AG09309 (cell line): ENCODE measurements at regions not wholly inside any gene's neighbourhood (a gene's known extent, or its start where the extent isn't known, plus 50 kb on each side); places are given as distances from the start of the nearest gene placed in this dataset.

Source experiments
- DNase-seq: peaks from one replicate; pipeline ENCODE4 v3.0.0-alpha.2; 2010; ENCODE audit warnings: low read depth
- H3K4me3 ChIP-seq: 2 replicates; pipeline ENCODE4 v1.5.1; 2011; ENCODE audit warnings: mild to moderate bottlenecking, low read depth, low read length, moderate library complexity; ENCODE audit not compliant: control insufficient read depth
- TF ChIP-seq, protein P1 (sequence below): IDR thresholded peaks from 2 replicates; pipeline ENCODE4 v1.5.1; 2011; ENCODE audit warnings: mild to moderate bottlenecking, low read depth, low read length, inconsistent platforms; ENCODE audit not compliant: insufficient read depth, control insufficient read depth; ENCODE audit errors: missing control alignments

DNA sequence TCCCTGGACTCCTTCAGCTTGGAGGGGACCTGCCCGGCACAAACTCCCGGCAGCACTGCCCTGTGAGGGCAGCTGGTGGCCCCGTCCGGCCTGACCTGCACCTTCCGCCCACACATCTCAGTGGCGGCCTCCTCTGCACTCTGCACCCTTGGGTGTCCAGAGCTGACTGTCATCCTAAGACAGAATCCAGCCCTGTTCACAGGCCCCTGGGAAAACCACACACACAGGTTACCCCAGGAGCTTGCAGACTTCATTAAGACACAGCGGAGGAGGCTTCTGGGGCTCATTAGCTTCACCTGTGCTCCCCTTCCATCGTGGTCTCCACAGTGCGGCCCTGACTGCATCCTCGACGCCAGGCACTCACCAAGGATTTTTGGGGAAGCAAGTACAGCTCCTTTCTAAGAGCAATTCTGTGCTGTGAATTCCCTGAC, 51.5 kb upstream of the SHH start:
- no peak for DNase-seq
- no peak overlapping the region for H3K4me3 ChIP-seq
- TF ChIP-seq, protein P1, sequence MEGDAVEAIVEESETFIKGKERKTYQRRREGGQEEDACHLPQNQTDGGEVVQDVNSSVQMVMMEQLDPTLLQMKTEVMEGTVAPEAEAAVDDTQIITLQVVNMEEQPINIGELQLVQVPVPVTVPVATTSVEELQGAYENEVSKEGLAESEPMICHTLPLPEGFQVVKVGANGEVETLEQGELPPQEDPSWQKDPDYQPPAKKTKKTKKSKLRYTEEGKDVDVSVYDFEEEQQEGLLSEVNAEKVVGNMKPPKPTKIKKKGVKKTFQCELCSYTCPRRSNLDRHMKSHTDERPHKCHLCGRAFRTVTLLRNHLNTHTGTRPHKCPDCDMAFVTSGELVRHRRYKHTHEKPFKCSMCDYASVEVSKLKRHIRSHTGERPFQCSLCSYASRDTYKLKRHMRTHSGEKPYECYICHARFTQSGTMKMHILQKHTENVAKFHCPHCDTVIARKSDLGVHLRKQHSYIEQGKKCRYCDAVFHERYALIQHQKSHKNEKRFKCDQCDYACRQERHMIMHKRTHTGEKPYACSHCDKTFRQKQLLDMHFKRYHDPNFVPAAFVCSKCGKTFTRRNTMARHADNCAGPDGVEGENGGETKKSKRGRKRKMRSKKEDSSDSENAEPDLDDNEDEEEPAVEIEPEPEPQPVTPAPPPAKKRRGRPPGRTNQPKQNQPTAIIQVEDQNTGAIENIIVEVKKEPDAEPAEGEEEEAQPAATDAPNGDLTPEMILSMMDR = no peak

DNA sequence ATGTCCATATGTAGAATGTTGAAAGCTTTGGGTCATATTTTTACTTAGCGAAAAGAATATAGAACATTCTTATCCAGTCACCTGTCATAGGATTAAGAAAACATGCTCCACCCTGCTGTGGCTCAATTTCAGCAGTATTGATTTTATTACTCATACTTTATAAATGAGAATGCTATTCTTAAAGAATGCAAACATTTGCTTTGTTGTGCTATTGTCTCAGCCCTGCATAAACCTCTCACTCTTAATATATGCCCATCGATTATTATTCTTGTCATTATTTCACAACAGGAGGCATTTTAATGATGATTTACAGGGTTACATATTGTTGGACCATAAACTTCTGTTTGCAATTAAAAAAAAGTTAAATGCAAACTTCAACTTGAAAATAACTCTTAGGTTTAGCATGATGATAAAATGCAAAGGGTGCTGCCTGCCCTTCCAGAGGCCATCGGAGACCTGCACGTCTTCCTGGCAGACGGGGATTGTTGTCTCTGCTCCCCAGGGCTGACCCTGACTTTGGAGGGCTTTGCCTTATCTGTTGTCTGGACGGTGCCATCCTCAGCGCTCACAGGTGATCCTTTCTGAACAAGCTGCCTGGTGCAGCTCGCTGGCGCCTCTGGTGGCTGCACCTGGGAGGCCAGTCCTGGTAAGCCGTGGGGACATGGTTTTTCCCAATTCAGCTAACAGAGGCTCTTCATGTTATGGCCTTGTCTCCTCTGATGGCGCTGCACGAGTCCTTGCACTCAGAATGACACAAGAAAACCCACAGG, 50.0 kb upstream of the SHH start:
- TF ChIP-seq, protein P1 = no peak

More for the DNA sequence above, 50.0 kb upstream of the SHH start:
- no peak overlapping the region for H3K4me3 ChIP-seq
- DNase-seq = no peak
